HG03565 (cell line): ENCODE measurements at regions not wholly inside any gene's neighbourhood (a gene's known extent, or its start where the extent isn't known, plus 50 kb on each side); places are given as distances from the start of the nearest gene placed in this dataset.
"Not testable (repeated sequence)": the region's sequence is repeated elsewhere in the genome, so short reads cannot be mapped to it uniquely, and the experiment has no call there.

Source experiments
- ATAC-seq: cut with Tn5 transposase; IDR thresholded peaks from one replicate; pipeline ENCODE4 v1.9.1; 2021; ENCODE audit warnings: mild to moderate bottlenecking, moderate library complexity; ENCODE audit not compliant: unreplicated experiment

DNA sequence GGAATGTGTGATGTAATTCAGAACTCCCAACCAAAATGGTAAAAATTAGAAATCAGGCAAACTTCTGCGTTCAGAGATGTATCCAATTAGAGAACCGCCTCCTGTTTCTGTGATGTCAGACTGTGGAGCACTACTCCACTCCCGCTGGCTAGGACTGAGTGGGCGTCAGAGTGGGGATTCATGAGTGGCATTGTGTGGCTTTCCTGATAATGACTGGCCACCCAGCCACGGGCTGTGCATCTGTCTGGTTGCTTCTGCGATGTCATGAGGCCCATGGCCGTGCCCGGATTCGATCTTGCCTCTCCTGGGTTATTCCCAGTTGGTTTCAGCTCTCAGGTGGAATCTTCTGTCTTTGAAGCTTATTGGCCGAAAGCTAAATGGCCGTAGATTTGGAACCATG lies 87.1 kb upstream of the KCNA1 start:
- no peak for ATAC-seq

DNA sequence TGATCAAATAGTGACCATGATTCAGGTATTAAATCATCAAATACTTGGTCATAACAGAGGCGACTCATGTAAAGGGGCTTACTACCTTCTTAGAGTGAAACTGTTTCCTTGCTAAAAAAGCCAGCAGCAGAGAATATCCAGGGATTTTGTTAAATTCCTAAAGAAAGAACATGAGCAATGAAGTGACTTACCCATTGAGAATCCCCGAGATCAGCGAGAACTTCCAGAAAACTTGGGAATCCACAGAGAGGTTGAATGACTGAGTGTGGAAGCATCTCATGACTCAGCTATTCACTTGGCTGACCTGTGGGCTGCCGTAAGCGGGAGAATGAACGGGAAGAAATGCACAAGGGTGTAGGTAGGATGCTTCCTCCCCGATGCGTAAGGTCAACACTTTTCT lies 85.3 kb upstream of the KCNA1 start:
- ATAC-seq, result no peak

DNA sequence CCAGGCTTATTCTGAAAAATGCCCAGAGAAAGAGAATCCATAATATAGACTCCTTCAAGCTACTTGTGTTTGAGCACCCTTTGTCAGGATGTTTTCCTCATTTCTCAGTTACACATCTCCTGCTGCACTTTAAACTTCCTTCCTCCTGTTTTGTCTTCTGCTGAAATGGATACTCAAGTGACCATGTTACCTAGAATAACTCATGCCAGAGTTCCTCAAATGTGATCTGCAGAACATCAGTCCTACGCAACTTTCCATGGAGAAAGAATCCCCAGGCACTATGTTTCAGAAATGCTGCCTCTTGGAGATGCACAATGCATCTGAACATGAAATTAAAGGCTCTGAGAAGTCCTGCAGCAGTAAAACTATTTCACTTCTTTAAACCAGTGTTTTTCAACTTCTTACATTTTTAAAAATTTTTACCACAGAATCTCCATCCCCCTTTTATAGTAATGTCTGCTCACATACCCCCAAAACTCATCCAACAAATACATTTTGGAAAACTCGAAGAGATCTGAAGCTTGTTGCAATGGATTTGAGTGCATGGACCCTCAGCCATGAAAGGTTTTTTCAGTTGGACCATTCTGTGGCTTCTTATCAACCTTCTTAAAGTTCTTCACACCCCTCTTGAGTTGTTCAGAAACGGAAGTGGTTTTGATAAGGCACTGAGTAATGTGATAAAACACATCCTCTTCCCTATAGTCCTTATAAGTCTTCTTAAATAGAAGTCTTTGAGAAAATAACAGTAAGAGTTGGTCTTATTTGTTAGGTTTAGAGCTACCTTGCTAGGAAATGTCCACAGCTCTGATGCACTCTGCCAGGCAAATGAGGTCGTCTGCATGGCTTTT lies 84.5 kb upstream of the KCNA1 start:
- no peak for ATAC-seq

DNA sequence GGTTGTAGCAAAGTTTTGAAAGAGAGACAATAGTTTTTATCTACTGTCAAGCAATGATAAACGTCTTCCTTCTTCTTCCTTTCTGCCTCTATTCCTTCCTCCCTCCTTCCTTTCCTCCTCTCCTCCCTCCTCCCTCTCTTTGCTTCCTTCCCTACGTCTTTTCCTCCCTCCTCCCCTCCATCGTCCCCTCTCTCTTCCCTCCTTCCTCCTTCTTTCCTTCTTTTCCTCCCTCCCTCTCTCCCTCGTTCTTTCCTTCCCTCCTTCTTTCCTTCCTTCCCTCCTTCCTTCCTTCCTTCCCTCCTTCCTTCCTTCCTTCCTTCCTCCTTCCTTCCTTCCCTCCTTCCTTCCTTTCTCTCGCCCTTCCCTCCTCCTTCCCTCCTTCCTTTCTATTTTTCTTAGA lies 82.8 kb upstream of the KCNA1 start:
- no peak for ATAC-seq

DNA sequence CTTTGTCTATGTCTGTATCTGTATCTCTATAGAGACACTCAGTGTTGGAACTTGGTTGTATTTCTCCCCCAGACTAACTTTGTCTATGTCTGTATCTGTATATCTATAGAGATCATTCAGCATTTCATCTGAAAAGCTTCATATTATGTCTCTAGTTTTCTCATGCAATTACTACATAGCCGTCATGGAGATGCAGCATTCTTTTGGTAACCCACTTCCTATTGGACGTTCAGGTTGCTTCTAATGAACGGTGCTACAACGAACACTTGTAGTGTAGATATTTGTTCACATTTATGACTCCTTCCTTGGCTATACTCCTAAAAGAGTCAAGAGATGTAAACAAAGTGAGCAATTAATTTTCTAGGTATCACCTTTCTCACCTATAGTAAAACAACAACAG lies 81.5 kb upstream of the KCNA1 start:
- no peak for ATAC-seq

DNA sequence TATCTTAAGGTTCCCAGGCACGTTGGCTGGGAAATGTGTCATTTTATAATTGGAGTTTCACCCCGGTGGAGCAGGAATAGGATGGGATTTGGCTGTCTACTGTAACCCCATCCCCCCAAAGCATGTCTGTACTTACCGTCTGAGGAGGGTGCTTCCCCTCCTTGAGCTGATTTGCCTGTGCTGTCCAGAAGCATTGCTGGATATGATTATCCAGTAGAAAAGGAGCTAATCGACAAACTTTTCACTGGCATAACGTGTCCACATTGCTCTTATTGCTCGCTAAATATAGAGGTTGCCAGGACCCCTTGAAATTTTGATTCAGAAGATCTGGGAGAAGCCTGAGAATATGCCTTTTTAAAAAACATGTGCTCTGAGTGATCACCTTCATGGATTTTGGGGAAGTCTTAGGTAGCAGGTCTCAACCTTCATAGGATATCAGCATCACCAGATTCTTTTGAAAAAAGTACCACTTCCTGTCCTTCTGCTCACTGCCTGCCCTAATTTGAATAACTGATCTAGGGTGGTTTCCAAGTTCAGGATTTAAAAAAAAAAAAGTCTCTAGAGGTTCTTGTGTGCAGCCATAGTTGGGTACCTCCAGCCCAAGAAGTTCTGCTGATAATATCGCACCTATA lies 80.4 kb upstream of the KCNA1 start:
- peak; percentile 88 for ATAC-seq

DNA sequence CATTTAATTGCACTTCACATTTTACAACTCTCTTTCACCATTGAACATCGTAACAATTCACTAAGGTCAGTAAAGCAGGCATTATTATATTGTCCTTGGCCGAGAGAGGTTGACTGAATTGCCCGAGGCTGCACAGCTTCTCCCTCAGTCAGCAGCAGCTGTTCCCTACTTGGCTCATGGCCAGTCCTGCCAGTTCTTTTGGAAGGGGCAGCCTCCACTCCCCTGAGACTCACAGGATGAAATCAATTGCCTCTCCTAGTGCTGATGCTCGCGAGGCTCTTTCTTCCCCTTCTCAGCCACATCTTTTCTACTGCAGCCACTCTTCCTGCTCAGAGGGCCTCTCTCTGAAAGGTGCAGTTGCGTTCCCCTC lies 79.9 kb upstream of the KCNA1 start:
- ATAC-seq, result peak; percentile 13

DNA sequence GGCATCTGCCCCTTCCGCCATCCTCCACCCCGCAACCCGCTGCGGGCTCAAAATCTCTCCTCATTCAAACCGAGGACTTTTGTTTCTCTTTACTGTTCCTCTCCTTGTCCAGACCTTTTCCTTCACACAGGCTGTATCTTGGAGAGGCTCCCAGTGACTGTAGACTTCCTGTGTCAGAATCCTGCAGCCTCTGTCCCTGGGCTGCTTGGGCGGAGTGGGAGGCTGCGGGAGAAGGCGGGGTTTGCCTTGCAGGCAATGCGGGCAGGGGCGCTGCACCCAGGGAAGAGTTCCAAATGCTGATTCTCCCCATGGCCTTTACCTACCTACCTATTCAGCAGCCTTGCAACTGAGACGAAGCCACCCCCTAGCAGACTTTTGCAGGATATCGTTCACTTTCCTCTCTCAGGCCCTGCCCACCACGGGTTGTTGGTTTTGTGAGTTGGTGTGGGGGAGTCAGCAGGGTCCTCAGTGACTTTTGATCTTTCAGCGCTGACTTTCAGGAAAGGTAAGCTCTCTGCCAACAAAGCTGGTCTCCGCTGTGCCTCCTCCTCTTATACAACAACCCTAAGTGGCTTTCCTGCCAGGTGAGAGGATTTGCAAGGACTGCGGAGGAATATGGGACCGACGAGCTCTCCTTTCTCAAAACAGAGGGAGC lies 79.0 kb upstream of the KCNA1 start:
- no peak for ATAC-seq

DNA sequence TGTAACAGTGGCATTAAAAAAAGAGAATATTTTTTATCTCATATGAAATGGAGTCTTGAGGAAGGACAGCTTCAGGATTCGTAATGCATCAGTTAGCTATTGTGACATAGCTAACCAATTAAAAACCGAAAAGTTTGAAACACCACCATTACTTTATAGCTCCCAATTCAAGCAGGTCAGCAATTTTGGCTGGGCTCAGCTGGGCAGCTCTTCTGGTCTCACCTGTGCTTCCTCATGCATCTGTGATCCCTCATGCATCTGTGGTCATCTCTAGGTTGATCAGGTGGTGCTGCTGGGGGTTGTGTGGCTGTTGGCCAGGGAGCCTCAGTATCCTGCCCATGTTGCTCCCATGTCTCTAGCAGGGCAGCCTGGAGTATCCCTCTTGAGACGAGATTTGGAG lies 76.7 kb upstream of the KCNA1 start:
- ATAC-seq, result no peak

DNA sequence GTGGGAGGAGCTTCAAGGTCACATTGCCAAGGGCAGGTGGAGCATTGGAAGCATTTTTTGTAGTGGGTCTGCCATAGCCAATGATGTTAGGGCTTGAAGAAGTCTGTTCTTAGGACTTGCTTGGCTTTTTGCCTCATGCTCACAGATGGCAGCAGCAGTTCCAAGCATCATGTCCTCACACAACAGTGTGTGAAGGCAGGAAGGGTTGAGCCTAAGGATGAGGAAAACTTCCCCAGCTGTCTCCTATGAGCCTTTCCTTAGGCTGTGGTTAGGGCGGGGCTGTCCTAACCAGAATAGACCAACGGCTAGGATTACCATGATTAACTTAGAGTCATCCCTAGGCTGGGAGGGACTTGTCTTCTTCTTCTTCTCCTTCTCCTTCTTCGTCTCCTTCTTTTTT lies 76.2 kb upstream of the KCNA1 start:
- ATAC-seq, result no peak

DNA sequence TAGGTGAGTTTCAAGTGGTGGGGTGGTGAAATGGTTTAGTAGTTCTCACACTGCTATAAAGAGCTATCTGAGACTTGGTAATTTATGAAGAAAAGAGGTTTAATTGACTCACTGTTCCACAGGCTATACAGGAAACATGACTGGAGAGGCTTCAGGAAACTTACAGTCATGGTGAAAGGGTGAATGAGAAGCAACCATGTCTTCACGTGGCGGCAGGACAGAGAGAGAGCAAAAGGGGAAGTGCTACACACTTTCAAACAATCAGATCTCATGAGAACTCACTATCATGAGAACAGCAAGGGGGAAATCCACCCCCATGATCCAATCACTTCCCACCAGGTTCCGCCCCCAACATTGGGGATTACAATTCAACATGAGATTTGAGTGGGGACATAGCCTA lies 67.3 kb upstream of the KCNA1 start:
- ATAC-seq, result not testable (repeated sequence)

DNA sequence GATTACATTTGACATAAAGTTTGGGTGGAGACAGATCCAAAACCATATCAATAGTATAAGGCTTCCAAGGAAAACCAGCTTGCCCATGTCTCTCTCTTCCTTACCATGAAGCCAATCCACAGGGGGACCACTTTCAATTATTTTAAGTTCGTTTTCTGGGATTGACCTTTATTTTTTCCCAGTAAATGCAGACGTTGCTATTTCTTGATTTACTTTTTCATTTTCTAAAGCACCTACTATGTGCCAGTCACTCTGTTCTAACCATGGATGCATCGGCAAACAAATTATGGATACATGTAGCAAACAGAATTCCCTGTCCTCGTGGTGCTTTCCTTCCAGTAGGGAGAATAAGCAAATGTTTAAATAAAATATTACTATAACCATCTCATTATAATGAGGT lies 65.8 kb upstream of the KCNA1 start:
- ATAC-seq, result no peak

DNA sequence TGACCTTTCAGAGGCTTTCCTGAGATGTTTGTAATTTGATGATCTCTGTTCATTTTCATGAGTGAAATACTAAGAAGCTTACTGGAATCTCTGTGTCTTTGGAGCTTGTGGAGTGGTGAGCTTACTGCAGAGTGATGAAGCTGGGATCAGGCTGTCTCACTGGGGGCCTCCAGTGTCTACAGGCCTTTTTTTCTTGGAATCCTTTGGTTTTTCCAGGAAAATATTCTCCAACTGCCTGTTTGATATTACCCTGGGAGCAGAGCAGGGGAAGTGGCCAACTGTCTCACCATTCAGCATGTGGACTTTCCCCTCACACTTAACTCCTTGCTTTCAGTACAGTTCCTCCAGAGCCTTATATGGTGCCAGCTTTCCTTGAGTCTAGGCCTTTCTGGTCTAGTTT lies 62.0 kb upstream of the KCNA1 start:
- ATAC-seq, result no peak

DNA sequence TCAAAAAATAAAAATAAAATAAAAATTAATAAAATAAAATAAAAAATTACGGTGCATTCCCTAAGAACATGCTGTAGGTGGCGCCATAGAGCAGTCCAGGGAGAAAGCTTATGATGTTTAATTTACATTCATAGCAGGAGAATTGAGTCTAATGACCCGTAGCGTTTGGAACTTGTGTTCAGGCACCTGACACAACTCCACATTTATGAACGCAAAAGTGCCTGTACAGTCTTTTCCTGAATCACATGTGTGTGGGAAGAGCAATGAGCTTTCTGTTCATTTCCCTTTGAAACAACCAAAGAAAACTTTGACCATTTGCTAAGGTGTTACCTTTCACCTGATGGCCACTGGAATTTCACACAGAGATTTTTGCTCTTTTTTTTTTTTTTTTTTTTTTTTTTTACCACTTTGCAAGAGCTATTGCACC lies 60.6 kb upstream of the KCNA1 start:
- no peak for ATAC-seq

DNA sequence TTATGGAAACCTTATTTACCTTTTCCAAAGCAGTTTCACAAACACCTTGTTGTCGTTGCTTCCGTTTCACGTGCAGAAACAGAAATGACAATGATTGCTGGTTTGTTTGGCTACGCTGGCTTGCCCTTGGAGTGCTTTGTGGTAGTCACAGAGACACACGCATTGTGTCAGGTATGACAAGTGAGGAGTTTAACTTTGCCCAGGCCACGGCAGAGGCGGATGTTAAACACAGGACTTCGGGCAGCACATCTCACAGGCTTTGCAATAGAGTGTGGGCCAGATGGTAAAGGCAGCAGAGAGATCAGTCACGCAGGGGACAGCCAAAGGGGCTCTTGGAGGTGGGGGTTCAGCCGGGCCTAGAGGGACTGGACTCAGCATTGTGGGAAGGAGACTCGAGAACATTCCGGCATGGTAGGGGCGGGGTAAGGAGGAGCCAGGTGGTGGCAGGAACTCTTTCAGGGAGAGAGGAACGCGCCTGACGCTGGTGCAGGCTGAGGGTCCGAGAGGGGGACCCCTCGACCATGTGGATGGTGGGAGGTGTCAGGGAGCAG lies 59.8 kb upstream of the KCNA1 start:
- no peak for ATAC-seq

DNA sequence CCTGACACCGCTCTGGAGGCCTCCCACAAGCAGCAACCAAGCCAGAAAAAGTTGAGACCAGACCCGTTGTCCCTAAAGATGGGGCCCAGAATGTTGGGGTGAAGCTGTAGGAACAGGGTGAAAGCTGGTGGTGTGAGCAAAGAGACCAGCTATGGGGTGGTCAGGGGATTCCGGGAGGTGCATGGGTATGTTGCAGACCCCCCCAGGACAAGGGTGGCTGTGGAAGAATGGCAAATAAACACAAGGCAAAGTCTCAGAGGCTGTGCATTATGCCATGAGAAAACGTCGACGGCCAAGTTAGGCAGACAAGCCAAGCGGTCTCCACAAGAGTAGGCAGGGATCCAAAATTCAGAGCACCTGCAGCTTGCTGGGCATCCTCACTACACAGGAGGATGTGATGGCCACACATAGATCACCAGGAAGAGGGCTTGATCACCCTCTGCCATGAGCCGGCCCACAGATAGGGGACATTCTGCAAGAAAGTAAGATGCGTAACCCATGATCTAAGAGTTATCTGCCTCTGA lies 58.8 kb upstream of the KCNA1 start:
- no peak for ATAC-seq

DNA sequence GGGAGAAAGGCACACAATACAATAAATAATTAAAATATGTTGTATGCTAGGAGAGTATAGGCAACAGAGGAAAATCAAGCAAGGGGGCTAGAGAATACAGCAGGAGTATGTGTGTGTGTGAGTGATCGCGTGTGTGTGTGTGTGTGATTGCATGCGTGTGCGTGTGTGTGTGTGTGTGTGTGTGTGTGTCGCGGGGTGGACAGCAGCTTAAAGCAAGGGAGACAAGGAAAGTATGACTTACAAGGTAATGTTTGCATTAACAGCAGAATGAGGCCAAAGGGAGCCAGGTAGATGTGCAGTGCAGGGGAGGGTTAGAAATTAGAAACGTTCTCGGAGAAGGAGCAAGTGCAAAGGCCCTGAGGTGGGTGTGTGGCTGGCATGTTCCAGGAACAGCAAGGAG lies 57.4 kb upstream of the KCNA1 start:
- ATAC-seq, result no peak

DNA sequence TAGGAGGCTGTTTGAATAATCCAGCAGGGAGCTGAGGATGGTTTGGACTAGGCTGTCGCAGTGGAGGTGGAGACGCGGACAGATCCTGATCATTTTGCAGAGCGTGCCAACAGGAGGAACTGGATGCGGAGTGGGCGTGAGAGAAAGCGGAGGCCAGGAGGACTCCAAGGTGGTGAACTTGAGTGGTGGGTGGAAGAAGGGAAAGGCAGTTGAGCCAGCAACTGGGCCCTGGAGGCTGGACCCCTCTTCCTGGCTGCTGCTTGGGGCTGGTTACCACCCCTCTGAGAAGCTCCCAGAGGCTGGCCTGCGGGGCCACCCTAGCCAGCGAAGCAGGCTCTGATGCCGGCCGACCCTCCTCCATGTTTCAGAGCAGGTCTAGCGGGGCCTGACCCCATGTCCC lies 56.8 kb upstream of the KCNA1 start:
- ATAC-seq, result no peak

DNA sequence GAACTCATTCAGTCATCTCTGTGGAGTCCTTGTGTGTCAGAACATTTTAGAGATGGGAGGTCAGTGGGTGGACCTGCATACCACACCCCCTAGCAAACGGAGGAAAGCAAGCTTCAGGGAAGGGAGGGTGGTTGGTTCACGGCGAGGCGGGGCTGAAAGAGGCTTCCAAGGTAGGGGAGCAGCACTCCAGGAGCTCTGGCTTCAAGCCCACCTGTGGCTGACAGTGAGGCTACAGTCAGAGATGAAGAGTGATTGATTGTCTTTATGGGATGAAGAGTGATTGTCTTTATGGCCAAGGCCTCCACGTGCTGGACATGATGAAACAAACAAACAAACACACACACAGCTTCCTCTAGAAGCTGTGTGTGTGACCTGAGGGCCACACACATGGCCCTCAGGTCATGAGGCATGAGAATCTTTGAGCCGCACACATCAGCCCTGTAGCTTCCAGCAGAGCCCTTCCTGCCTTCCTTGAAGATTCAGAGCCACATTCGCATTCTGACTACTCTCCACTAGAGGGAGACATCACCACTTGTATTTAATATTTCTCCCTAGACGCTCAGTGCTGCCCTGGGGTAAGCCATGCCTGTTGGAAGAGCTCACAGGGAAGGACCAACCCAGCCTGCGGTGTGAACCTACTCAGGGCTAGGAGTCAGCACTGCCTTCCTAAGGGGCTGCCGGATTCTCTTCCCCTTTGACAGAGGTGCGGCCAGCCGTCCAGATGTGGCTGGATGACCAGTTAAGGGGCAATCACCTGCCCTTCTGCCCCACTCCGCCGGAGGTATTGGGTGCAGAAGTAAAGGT lies 54.4 kb upstream of the KCNA1 start:
- peak; percentile 46 for ATAC-seq

DNA sequence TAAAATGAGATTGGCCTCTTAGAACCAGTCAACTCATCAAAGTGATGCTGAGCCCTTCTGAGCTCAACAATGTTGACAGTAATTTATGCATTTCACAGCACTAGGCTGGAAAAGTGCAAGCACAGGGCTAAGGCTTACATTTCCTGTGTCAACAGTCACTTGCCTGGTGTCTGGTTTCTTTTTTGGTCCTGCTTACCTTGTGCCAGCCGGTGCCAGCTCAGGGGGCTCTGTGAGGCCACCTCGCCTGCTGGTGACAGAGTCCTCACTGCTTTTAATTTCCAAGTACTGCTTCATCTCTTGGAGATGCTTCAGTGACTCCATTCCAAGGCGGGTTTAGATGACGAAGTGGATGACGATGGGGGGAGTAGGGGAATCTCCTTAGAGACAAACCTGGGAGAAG lies 53.1 kb upstream of the KCNA1 start:
- no peak for ATAC-seq
